ENCODE measurements at regions not wholly inside any gene's neighbourhood (a gene's known extent, or its start where the extent isn't known, plus 50 kb on each side); places are given as distances from the start of the nearest gene placed in this dataset.

- no peak for DNase-seq (ENCODE audit: low read depth)
These were observed 139.5 kb downstream of the PFKFB3 start for GRCh38 chr10:6342096-6342685.

- no peak for DNase-seq (ENCODE audit: low read depth)
These were observed 140.7 kb downstream of the PFKFB3 start for GRCh38 chr10:6343305-6344010.

GRCh38 chr10:6345404-6345803 is 142.7 kb downstream of the PFKFB3 start:
- DNase-seq (ENCODE audit: low read depth): no peak

- no peak for DNase-seq (ENCODE audit: low read depth)
These were observed 143.9 kb downstream of the PFKFB3 start for GRCh38 chr10:6346631-6347030.

GRCh38 chr10:6347391-6347951 is 144.7 kb downstream of the PFKFB3 start:
- no peak for DNase-seq (ENCODE audit: low read depth)

- DNase-seq (ENCODE audit: low read depth): peak; percentile 58
These were observed 145.6 kb downstream of the PFKFB3 start for GRCh38 chr10:6348096-6348874.

- DNase-seq (ENCODE audit: low read depth): no peak
These were observed 147.3 kb downstream of the PFKFB3 start for GRCh38 chr10:6349846-6350535.

- no peak for DNase-seq (ENCODE audit: low read depth)
These were observed 147.9 kb downstream of the PFKFB3 start for GRCh38 chr10:6350609-6351008.

- DNase-seq (ENCODE audit: low read depth): no peak
These were observed 148.8 kb downstream of the PFKFB3 start for GRCh38 chr10:6351495-6351894.

- DNase-seq (ENCODE audit: low read depth): no peak
These were observed 150.8 kb downstream of the PFKFB3 start for GRCh38 chr10:6353526-6353925.

GRCh38 chr10:6354168-6354772 is 151.5 kb downstream of the PFKFB3 start:
- peak; percentile 19 for DNase-seq (ENCODE audit: low read depth)

GRCh38 chr10:6356280-6356793 is 153.6 kb downstream of the PFKFB3 start:
- DNase-seq (ENCODE audit: low read depth): no peak

- no peak for DNase-seq (ENCODE audit: low read depth)
These were observed 159.1 kb downstream of the PFKFB3 start for GRCh38 chr10:6361869-6362268.

- no peak for DNase-seq (ENCODE audit: low read depth)
These were observed 160.1 kb downstream of the PFKFB3 start for GRCh38 chr10:6362879-6363278.

- DNase-seq (ENCODE audit: low read depth): no peak
These were observed 160.8 kb downstream of the PFKFB3 start for GRCh38 chr10:6363511-6363910.

GRCh38 chr10:6364283-6364682 is 161.6 kb downstream of the PFKFB3 start:
- no peak for DNase-seq (ENCODE audit: low read depth)

GRCh38 chr10:6364893-6365292 is 162.2 kb downstream of the PFKFB3 start:
- DNase-seq (ENCODE audit: low read depth): no peak

- DNase-seq (ENCODE audit: low read depth): no peak
These were observed 162.7 kb downstream of the PFKFB3 start for GRCh38 chr10:6365384-6365783.
